Mucosa of descending colon (tissue), 3 donors: ENCODE measurements at regions not wholly inside any gene's neighbourhood (a gene's known extent, or its start where the extent isn't known, plus 50 kb on each side); places are given as distances from the start of the nearest gene placed in this dataset.

ENCODE experiments used
- ATAC-seq: fragments of 200-7000 bp; cut with Tn5 transposase; one replicate; pipeline ENCODE4 v1.9.1; 2020; ENCODE audit warnings: mild to moderate bottlenecking, moderate library complexity
- DNase-seq, 3 donors: peaks; one replicate each; pipeline ENCODE4 v3.0.0-alpha.2; 2020
- H3K36me3 ChIP-seq: fragments of 200-600 bp; one replicate; pipeline ENCODE4 v1.8.0; 2021; ENCODE audit warnings: low read depth, mild to moderate bottlenecking
- H3K4me1 ChIP-seq: fragments of 200-600 bp; one replicate; pipeline ENCODE4 v1.8.0; 2021; ENCODE audit warnings: low read depth, mild to moderate bottlenecking
- H3K4me3 ChIP-seq: fragments of 200-600 bp; one replicate; pipeline ENCODE4 v1.8.0; 2021; ENCODE audit warnings: mild to moderate bottlenecking
- H3K9me3 ChIP-seq: fragments of 200-600 bp; one replicate; pipeline ENCODE4 v1.8.0; 2021; ENCODE audit warnings: mild to moderate bottlenecking
- CTCF ChIP-seq: fragments of 200-600 bp; IDR thresholded peaks from one replicate; pipeline ENCODE4 v1.8.0; 2022; ENCODE audit warnings: antibody characterized with exemption, mild to moderate bottlenecking
- intact Hi-C, 2 donors: fragments of 100-400 bp; cut with DNase I in 1 of 2; cut with micrococcal nuclease in 1 of 2; formaldehyde crosslinking; loops; one replicate each; pipeline versions ENCODE4 v1.11.0 to v1.11.1; 2022; cut with DNase I, micrococcal nuclease
- donor health status: DM: no; HTN: no; CAD: no; lungs with moderate emphysema.
- donor health status: DM: no; HTN: no; CAD: no.
- donor health status: DM: no; HTN: yes; CAD: no.

- ATAC-seq (no peak), DNase-seq (no peak)
- no peak for TF ChIP-seq CTCF
- Histone ChIP-seq H3K36me3 (no peaks in the 10 kb centered on the region), H3K4me3 (no peak overlapping the region), H3K9me3 (no peaks in the 10 kb centered on the region), H3K4me1 (peaks cover 1% of the 10 kb centered on the region)
- intact Hi-C loops: no loop called here
These were observed 313.1 kb downstream of the C11orf87 start for GRCh38 chr11:109735128-109735527.

GRCh38 chr11:109739379-109739778 lies 317.4 kb downstream of the C11orf87 start:
- no peak for ATAC-seq
- H3K36me3 ChIP-seq: no peaks in the 10 kb centered on the region
- no peaks in the 10 kb centered on the region for H3K9me3 ChIP-seq
- no peak overlapping the region for H3K4me3 ChIP-seq
- no peak for TF ChIP-seq CTCF
- intact Hi-C loops: no loop called here
- H3K4me1 ChIP-seq: no peaks in the 10 kb centered on the region
- DNase-seq: no peak

- DNase-seq: no peak
- no peaks in the 10 kb centered on the region for H3K9me3 ChIP-seq
- H3K4me3 ChIP-seq: no peak overlapping the region
- no peak for ATAC-seq
- H3K4me1 ChIP-seq: no peaks in the 10 kb centered on the region
- no peaks in the 10 kb centered on the region for H3K36me3 ChIP-seq
- TF ChIP-seq CTCF: no peak
- intact Hi-C loops: no loop called here
These were observed 324.1 kb downstream of the C11orf87 start for GRCh38 chr11:109745996-109746625.

GRCh38 chr11:109747839-109748238 lies 325.8 kb downstream of the C11orf87 start:
- DNase-seq (no peak), ATAC-seq (no peak)
- H3K9me3 ChIP-seq: no peaks in the 10 kb centered on the region
- intact Hi-C loops: no loop called here
- H3K4me3 ChIP-seq: no peak overlapping the region
- no peaks in the 10 kb centered on the region for H3K4me1 ChIP-seq
- no peak for TF ChIP-seq CTCF
- no peaks in the 10 kb centered on the region for H3K36me3 ChIP-seq

GRCh38 chr11:109749476-109749875 lies 327.5 kb downstream of the C11orf87 start:
- H3K36me3 ChIP-seq: no peaks in the 10 kb centered on the region
- intact Hi-C loops: no loop called here

More at GRCh38 chr11:109749476-109749875, 327.5 kb downstream of the C11orf87 start:
- TF ChIP-seq CTCF: no peak
- ATAC-seq: no peak
- DNase-seq: no peak
- H3K4me3 ChIP-seq: no peak overlapping the region
- no peaks in the 10 kb centered on the region for H3K9me3 ChIP-seq
- H3K4me1 ChIP-seq: no peaks in the 10 kb centered on the region
